ENCODE measurements at regions not wholly inside any gene's neighbourhood (a gene's known extent, or its start where the extent isn't known, plus 50 kb on each side); places are given as distances from the start of the nearest gene placed in this dataset.
"Not testable (repeated sequence)": the region's sequence is repeated elsewhere in the genome, so short reads cannot be mapped to it uniquely, and the experiment has no call there.

- no peak for DNase-seq (ENCODE audit: low read depth in 3 of 3, low spot score in 1 of 3)
Measured at GRCh38 chr10:65708057-65708456, 1217.8 kb upstream of the LRRTM3 start.

- no peak for DNase-seq (ENCODE audit: low read depth in 3 of 3, low spot score in 1 of 3)
Measured at GRCh38 chr10:65710306-65710705, 1215.5 kb upstream of the LRRTM3 start.

DNA sequence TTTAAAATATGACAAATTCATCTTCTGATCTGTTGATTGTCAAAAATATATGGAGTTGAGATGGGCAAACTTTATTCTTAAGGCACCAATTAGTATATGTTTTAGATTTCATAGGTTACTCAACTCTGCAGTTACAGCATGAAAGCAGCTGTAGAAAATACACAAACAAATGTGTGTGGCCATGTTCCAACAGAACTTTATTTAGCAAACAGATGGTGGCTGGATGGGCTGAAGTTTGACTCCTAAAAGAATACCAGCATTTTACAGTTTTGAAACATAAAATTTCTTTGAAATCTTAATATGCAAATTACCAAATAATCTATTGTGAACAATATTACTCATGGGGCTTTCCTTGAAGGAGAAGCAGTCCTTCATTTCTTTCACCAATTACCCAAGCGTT lies 1206.0 kb upstream of the LRRTM3 start:
- no peak for DNase-seq (ENCODE audit: low read depth in 3 of 3, low spot score in 1 of 3)

DNA sequence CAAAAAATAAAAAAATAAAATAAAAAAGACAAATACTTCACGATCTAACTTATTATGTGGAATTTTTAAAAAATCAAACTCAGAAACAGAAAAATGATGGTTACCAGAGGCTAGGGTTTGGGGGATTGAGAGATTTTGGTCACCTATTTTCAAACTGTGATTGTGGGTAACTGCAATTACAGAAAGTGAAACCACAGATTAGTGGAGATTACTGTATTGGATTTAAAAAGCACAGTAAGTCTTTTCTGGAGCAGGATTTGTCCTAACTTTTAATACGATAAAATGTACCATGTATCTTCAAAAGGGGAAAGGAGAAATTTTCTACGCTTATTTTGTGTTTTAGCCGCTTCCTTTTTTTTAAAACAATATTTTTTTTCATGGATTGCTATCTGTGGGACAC lies 1204.9 kb upstream of the LRRTM3 start:
- DNase-seq (ENCODE audit: low read depth in 3 of 3, low spot score in 1 of 3): no peak

DNA sequence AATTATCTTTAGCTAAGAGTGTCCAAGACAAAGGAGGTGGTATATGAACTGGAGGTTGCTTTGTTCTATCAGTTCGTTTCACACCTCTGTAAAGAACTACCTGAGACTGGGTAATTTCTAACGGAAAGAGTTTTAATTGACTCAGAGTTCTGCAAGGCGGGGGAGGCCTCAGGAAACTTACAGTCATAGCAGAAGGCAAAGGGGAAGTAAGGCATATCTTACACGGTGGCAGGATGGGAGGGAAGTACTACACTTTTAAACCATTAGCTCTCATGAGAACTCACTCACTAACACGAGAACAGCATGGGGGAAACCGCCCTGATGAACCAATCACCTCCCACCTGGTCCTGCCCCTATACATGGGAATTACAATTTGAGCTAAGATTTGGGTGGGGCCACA lies 1202.3 kb upstream of the LRRTM3 start:
- DNase-seq (ENCODE audit: low read depth in 3 of 3, low spot score in 1 of 3): no peak

DNA sequence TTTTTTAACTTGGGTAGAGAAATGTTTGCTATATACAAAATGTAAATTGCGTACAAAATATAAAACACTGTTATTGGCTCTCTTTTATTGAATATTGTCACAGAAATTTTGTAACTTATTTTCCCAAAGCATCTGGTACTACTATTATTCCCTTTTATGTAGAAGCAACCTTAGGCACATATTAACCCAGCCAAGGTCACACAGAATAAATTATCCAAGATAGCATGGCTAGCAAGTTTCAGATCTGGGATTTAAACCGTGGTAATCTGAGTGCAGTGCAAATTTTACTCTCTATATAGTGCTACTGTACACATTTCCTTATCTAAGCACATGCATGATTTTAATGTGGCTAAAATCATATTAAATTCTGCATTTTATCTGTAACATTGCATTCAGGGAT lies 1190.5 kb upstream of the LRRTM3 start:
- no peak for DNase-seq (ENCODE audit: low read depth in 3 of 3, low spot score in 1 of 3)

GRCh38 chr10:65742906-65743305 lies 1182.9 kb upstream of the LRRTM3 start:
- no peak for DNase-seq (ENCODE audit: low read depth in 3 of 3, low spot score in 1 of 3)

DNA sequence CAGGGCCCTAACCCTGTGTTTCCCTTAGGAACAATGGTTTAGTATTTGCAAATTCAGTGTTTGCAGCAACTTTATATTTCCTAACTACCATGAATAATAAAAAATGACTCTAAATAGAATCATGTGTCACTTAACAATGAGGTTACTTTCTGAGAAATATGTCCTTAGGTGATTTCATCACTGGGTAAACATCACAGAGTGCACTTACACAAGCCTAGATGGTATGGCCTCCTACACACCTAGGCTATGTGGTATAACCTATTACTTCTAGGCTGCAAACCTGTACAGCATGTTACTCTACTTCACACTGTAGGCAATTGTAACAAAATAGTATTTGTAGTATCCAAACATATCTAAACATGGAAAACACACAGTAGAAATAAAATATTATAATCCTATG lies 1174.6 kb upstream of the LRRTM3 start:
- DNase-seq (ENCODE audit: low read depth in 3 of 3, low spot score in 1 of 3): no peak

GRCh38 chr10:65751896-65752295 lies 1173.9 kb upstream of the LRRTM3 start:
- no peak for DNase-seq (ENCODE audit: low read depth in 3 of 3, low spot score in 1 of 3)

GRCh38 chr10:65753532-65753931 lies 1172.3 kb upstream of the LRRTM3 start:
- DNase-seq (ENCODE audit: low read depth in 3 of 3, low spot score in 1 of 3): no peak

DNA sequence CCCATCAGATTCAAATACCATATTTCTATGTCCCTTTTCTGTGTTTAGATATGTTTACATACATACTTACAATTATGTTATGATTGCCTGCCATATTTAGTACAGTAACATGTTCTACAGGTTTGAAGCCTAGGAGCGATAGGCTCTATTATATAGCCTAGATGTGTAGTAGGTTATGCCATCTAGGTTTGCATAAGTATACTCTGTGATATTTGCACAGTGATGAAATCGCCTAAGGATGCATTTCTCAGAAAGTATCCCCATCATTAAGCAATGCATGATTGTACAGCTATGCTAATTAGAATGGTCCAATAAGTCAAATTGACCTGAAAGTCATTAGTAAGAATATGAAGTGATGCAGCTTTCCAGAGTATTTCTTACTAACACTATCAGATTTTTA lies 1171.7 kb upstream of the LRRTM3 start:
- DNase-seq (ENCODE audit: low read depth in 3 of 3, low spot score in 1 of 3): no peak

DNA sequence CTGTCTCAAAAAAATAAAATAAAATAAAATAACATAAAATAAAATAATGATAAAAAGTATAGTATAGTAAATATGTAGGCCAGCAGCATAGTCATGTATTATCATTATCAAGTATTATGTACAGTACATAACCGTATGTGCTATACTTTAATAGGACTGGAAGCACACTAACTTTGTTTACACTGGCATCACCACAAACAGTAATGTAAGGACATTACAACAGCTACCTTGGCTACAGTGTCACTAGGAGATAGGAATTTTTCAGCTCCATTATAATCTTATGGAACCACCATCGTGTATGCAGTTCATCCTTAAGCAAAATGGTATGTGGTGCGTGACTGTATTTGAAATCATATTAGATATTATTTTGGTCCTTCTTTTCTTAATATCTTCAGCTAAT lies 1163.5 kb upstream of the LRRTM3 start:
- DNase-seq (ENCODE audit: low read depth in 3 of 3, low spot score in 1 of 3): no peak

DNA sequence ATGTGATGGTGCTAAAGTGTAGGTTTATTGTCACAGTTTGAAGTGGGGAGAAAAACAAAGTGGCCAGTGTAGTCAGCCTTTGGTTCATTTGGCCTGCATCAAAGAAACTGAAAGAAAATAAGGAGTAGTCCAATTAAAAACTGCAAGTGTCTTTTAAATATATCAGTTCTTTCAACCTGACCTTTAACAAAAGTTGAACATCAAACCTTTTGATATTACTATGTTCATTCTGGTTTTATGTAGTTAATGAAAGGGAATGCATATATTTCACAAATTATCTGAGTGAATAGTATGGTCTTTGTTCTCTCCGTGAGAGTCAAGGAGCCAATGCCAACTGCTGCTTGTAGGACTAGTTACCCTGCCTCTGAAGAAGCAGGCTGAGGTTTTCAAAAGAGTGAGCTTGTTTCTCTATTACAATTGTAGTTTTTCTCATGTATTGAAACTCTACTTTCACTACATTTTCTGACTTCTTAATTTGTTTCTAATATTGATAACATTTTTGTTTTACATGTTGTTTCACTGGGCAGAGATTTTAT lies 1160.8 kb upstream of the LRRTM3 start:
- no peak for DNase-seq (ENCODE audit: low read depth in 3 of 3, low spot score in 1 of 3)

DNA sequence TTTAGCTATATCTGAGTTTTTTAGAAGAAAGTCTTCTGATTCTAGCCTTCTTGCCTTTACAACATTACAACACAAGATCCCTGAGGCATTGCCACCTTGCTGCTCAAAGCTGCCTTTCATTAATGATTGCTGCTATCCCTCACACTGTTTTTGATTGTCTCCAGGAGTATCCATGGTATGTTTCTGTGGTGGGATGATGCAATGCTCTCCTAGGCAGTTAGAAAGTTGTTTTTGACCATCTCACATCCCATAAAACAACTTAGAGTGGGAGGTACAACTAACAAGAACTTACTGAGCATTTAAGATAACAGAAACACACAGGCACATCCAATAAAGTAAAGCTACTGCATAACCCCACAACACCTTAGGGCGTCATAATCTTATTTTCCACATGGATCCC lies 1156.0 kb upstream of the LRRTM3 start:
- DNase-seq (ENCODE audit: low read depth in 3 of 3, low spot score in 1 of 3): no peak

DNA sequence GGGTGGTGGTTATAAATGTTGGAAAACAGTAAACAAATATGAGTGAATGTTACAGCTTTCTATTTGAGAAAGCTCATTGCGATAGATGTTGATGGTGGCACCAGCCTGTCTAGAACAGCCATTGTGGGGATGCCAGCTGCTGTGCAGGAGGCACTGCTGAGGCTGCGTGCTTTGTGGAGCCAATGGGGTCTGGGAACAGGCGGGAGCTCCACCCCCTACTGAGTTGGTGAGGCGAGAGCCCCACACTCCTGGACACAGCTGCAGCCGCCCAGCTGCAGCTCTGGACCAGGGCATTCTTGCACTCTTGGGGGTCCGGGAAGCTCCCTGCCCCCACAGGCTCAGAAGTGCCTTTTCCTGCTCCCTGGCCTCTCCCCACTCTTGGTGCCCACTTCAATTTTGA lies 1147.1 kb upstream of the LRRTM3 start:
- DNase-seq (ENCODE audit: low read depth in 3 of 3, low spot score in 1 of 3): no peak

DNA sequence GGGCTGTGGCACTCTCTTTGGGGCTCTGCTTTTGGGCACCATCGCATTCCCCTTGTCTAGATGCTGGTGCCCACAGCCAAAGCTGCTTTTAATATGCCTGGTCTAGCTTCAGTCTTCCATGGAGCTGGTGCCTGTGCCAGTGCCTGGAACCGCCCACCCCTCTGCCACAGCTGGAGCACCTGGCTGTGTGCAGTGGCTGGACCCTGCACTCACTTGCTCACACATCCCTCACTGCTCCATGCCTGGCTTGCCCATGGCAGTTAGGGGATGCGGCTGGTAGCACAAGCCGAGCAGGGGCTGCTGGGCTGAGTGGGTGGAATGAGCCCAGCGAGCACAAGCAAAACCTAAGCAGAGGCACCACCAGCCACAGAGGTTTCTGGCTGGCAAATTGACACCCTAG lies 1145.9 kb upstream of the LRRTM3 start:
- DNase-seq (ENCODE audit: low read depth in 3 of 3, low spot score in 1 of 3): no peak

DNA sequence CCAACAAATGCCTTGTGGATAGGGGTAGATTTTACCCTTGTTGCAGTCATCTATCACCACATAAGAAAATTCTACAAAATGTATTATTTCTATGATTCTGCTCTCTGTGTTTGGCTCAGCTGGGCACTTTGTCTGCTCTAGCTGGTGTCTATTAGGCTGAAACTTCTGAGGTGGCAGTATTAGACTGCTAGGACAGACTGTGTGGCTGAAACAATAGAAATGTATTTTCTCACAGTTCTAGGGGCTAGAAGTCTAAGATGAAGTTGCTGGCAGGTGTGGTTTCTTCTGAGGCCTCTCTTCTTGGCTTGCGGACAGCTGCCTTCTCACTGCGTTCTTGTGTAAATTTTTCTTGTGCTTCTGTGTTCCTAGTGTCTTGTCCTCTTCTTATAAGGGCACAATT lies 1139.6 kb upstream of the LRRTM3 start:
- no peak for DNase-seq (ENCODE audit: low read depth in 3 of 3, low spot score in 1 of 3)

- no peak for DNase-seq (ENCODE audit: low read depth in 3 of 3, low spot score in 1 of 3)
Measured at GRCh38 chr10:65787571-65787970, 1138.3 kb upstream of the LRRTM3 start.

GRCh38 chr10:65788271-65788670 lies 1137.6 kb upstream of the LRRTM3 start:
- no peak for DNase-seq (ENCODE audit: low read depth in 3 of 3, low spot score in 1 of 3)

DNA sequence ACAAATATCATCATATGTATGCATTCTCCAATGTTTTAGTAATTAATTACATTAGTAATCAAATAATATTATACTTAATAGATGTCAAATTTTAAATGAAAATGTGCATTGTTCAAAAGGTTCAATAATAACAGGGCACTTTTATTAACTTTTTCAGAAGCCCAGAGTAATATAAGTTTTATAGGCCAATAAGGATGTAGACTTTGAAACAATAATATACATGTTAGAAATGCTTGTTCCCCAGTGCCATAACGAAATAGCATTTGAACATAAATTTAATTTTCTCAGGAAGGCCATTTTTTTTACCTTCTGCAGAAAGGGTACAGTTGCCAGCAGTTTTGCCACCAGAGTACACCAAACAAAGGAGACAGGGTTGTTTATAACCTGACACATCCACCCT lies 1133.9 kb upstream of the LRRTM3 start:
- no peak for DNase-seq (ENCODE audit: low read depth in 3 of 3, low spot score in 1 of 3)

- DNase-seq (ENCODE audit: low read depth in 3 of 3, low spot score in 1 of 3): no peak
Measured at GRCh38 chr10:65793738-65794425, 1132.0 kb upstream of the LRRTM3 start.

DNA sequence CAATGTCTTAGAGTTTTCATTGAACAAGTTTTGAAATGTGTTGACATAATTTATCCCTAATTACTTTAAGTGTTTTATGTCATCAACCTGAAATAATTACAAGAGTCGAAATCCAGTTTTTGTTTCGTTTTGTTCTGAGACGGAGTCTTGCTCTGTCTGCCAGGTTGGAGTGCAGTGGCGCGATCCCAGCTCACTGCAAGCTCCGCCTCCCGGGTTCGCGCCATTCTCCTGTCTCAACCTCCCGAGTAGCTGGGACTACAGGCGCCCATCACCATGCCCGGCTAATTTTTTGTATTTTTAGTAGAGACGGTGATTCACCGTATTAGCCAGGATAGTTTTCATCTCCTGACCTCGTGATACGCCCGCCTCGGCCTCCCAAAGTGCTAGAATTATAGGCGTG lies 1131.0 kb upstream of the LRRTM3 start:
- not testable (repeated sequence) for DNase-seq (ENCODE audit: low read depth in 3 of 3, low spot score in 1 of 3)

GRCh38 chr10:65796472-65796871 lies 1129.4 kb upstream of the LRRTM3 start:
- no peak for DNase-seq (ENCODE audit: low read depth in 3 of 3, low spot score in 1 of 3)

All from stimulated activated CD4-positive, alpha-beta T cell treated with anti-CD3 and anti-CD28 coated beads, TNF-alpha, amount 100 ng/mL, for 1 hour (primary cell).